ENCODE measurements at regions not wholly inside any gene's neighbourhood (a gene's known extent, or its start where the extent isn't known, plus 50 kb on each side); places are given as distances from the start of the nearest gene placed in this dataset.
"Not testable (repeated sequence)": the region's sequence is repeated elsewhere in the genome, so short reads cannot be mapped to it uniquely, and the experiment has no call there.

GRCh38 chr11:116335891-116336290 is 436.9 kb downstream of the BUD13 start:
- DNase-seq (ENCODE audit: low read depth), result no peak

- no peak for DNase-seq (ENCODE audit: low read depth)
These were observed 437.7 kb downstream of the BUD13 start for GRCh38 chr11:116335078-116335477.

- DNase-seq (ENCODE audit: low read depth), result no peak
These were observed 438.2 kb downstream of the BUD13 start for GRCh38 chr11:116334596-116334995.

GRCh38 chr11:116333001-116333535 is 439.7 kb downstream of the BUD13 start:
- DNase-seq (ENCODE audit: low read depth), result no peak

- DNase-seq (ENCODE audit: low read depth), result no peak
These were observed 440.4 kb downstream of the BUD13 start for GRCh38 chr11:116332391-116332790.

- no peak for DNase-seq (ENCODE audit: low read depth)
These were observed 441.4 kb downstream of the BUD13 start for GRCh38 chr11:116331381-116331780.

GRCh38 chr11:116330439-116331185 is 442.2 kb downstream of the BUD13 start:
- no peak for DNase-seq (ENCODE audit: low read depth)

- DNase-seq (ENCODE audit: low read depth), result no peak
These were observed 443.3 kb downstream of the BUD13 start for GRCh38 chr11:116329354-116330090.

GRCh38 chr11:116328851-116329250 is 443.9 kb downstream of the BUD13 start:
- DNase-seq (ENCODE audit: low read depth), result no peak

GRCh38 chr11:116328391-116328790 is 444.4 kb downstream of the BUD13 start:
- no peak for DNase-seq (ENCODE audit: low read depth)

- no peak for DNase-seq (ENCODE audit: low read depth)
These were observed 446.6 kb downstream of the BUD13 start for GRCh38 chr11:116326146-116326545.

- no peak for DNase-seq (ENCODE audit: low read depth)
These were observed 447.5 kb downstream of the BUD13 start for GRCh38 chr11:116325247-116325646.

- DNase-seq (ENCODE audit: low read depth), result not testable (repeated sequence)
These were observed 448.7 kb downstream of the BUD13 start for GRCh38 chr11:116324077-116324476.

- no peak for DNase-seq (ENCODE audit: low read depth)
These were observed 455.6 kb downstream of the BUD13 start for GRCh38 chr11:116317212-116317611.

- DNase-seq (ENCODE audit: low read depth), result no peak
These were observed 458.8 kb downstream of the BUD13 start for GRCh38 chr11:116314006-116314405.

GRCh38 chr11:116312570-116313391 is 460.0 kb downstream of the BUD13 start:
- no peak for DNase-seq (ENCODE audit: low read depth)

GRCh38 chr11:116311206-116311605 is 461.6 kb downstream of the BUD13 start:
- DNase-seq (ENCODE audit: low read depth), result no peak

GRCh38 chr11:116310698-116311097 is 462.1 kb downstream of the BUD13 start:
- no peak for DNase-seq (ENCODE audit: low read depth)

- no peak for DNase-seq (ENCODE audit: low read depth)
These were observed 462.6 kb downstream of the BUD13 start for GRCh38 chr11:116310226-116310625.

GRCh38 chr11:116309446-116309845 is 463.3 kb downstream of the BUD13 start:
- DNase-seq (ENCODE audit: low read depth), result no peak

- no peak for DNase-seq (ENCODE audit: low read depth)
These were observed 470.0 kb downstream of the BUD13 start for GRCh38 chr11:116302756-116303155.

GRCh38 chr11:116301141-116301540 is 471.6 kb downstream of the BUD13 start:
- no peak for DNase-seq (ENCODE audit: low read depth)

Measured in activated T-cell treated with anti-CD3 and anti-CD28 coated beads for 24 hours (primary cell).